BLaER1 treated with 17β-estradiol and CSF1 and Interleukin-3, amounts not matched to agents 10 nM and 100 nM (cell line): ENCODE measurements at regions not wholly inside any gene's neighbourhood (a gene's known extent, or its start where the extent isn't known, plus 50 kb on each side); places are given as distances from the start of the nearest gene placed in this dataset.

Experiments used
- H3K27ac ChIP-seq, 11 experiments: shearing (Covaris generic); formaldehyde crosslinking; 2 replicates each; pipeline ENCODE4 v1.8.1; 2022
- H3K27me3 ChIP-seq, 11 experiments: shearing (Covaris generic); formaldehyde crosslinking; 2 replicates each; pipeline ENCODE4 v1.8.1; 2022
- H3K36me3 ChIP-seq, 11 experiments: shearing (Covaris generic); formaldehyde crosslinking; 2 replicates each; pipeline ENCODE4 v1.8.1; 2022
- H3K4me1 ChIP-seq, 10 experiments: shearing (Covaris generic); formaldehyde crosslinking; 2 replicates each; pipeline ENCODE4 v1.8.1; 2022
- H3K4me2 ChIP-seq, 11 experiments: shearing (Covaris generic); formaldehyde crosslinking; 2 replicates each; pipeline ENCODE4 v1.8.1; 2022
- H3K4me3 ChIP-seq, 10 experiments: shearing (Covaris generic); formaldehyde crosslinking; 2 replicates each; pipeline ENCODE4 v1.8.1; 2022
- H3K9ac ChIP-seq, 11 experiments: shearing (Covaris generic); formaldehyde crosslinking; 2 replicates each; pipeline ENCODE4 v1.8.1; 2022
- H3K9me3 ChIP-seq, 11 experiments: shearing (Covaris generic); formaldehyde crosslinking; replicated peaks in 1 of 11; 2 replicates each; pipeline ENCODE4 v1.8.1; 2022
- H4K20me1 ChIP-seq, 11 experiments: shearing (Covaris generic); formaldehyde crosslinking; 2 replicates each; pipeline ENCODE4 v1.8.1; 2022
- Cebpa-rat ChIP-seq, 11 experiments: shearing (Covaris generic); IDR thresholded peaks; 2 replicates each; pipeline ENCODE4 v1.8.1; 2022

- Histone ChIP-seq H3K4me1 (no peaks in the 10 kb centered on the region), H3K27me3 (no peaks in the 10 kb centered on the region)
Measured at GRCh38 chr7:33824911-33825459, 80.4 kb upstream of the BMPER start.

GRCh38 chr7:33825644-33826043 lies 79.7 kb upstream of the BMPER start:
- Histone ChIP-seq H3K4me3 (no peak overlapping the region), H3K27ac (no peak overlapping the region), H3K9me3 (peaks cover 7 to 18% (median 11%) of the 10 kb centered on the region in 11 experiments; a peak in 19 of 22 replicates), H3K27me3 (no peaks in the 10 kb centered on the region), H3K9ac (no peak overlapping the region), H4K20me1 (no peaks in the 10 kb centered on the region), H3K36me3 (no peaks in the 10 kb centered on the region), H3K4me1 (no peaks in the 10 kb centered on the region), H3K4me2 (no peak overlapping the region)
- TF ChIP-seq Cebpa-rat (IDR thresholded peaks at IDR 0.05) = no peak

More at GRCh38 chr7:33824911-33825459, 80.4 kb upstream of the BMPER start:
- no peak overlapping the region for H3K4me2 ChIP-seq
- H3K27ac ChIP-seq = no peak overlapping the region
- H3K36me3 ChIP-seq = no peaks in the 10 kb centered on the region
- no peaks in the 10 kb centered on the region for H4K20me1 ChIP-seq
- H3K9ac ChIP-seq = no peak overlapping the region
- TF ChIP-seq Cebpa-rat (IDR thresholded peaks at IDR 0.05) = no peak
- no peak overlapping the region for H3K4me3 ChIP-seq
- peaks cover 10 to 22% (median 16%) of the 10 kb centered on the region in 11 experiments; a peak in 20 of 22 replicates for H3K9me3 ChIP-seq

DNA sequence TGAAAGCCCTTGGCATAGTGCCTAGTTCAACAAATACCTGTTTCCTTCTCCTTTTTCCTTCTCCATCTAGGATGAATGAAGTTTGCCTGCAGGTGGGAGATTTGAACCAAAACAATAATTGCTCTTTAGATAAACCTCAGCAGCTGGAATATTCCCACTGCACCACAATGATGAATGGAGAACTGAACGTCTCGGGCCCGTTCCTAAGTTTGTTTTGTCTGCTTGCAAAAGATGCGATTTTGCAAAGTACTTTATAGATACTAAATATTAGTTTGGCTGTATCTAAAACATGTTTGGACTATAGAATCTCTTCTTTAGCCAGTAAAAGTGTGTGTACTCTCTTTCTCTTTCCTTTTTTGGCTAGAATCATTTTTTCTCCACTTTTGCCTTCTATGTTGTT lies 75.8 kb upstream of the BMPER start:
- Histone ChIP-seq H4K20me1 (no peaks in the 10 kb centered on the region), H3K9ac (no peak overlapping the region), H3K9me3 (peaks cover 7 to 18% (median 11%) of the 10 kb centered on the region in 11 experiments; a peak in 19 of 22 replicates), H3K4me3 (no peak overlapping the region), H3K4me1 (no peaks in the 10 kb centered on the region), H3K27me3 (no peaks in the 10 kb centered on the region), H3K27ac (no peak overlapping the region), H3K36me3 (no peaks in the 10 kb centered on the region), H3K4me2 (no peak overlapping the region)
- no peak for TF ChIP-seq Cebpa-rat (IDR thresholded peaks at IDR 0.05)

- Histone ChIP-seq H3K9me3 (peaks cover 7 to 18% (median 12%) of the 10 kb centered on the region in 11 experiments; a peak in 19 of 22 replicates), H4K20me1 (no peaks in the 10 kb centered on the region), H3K4me2 (no peak overlapping the region), H3K9ac (no peak overlapping the region), H3K4me1 (no peaks in the 10 kb centered on the region), H3K27me3 (no peaks in the 10 kb centered on the region), H3K36me3 (no peaks in the 10 kb centered on the region), H3K27ac (no peak overlapping the region), H3K4me3 (no peak overlapping the region)
- peak in 10 of 11 experiments; percentile 61 to 89 (median 68); a peak in 13 of 22 replicates for TF ChIP-seq Cebpa-rat (IDR thresholded peaks at IDR 0.05)
Measured at GRCh38 chr7:33831389-33832141, 73.8 kb upstream of the BMPER start.

GRCh38 chr7:33832271-33832721 lies 73.0 kb upstream of the BMPER start:
- H3K9me3 ChIP-seq = peaks cover 12 to 26% (median 20%) of the 10 kb centered on the region in 11 experiments; a peak in 20 of 22 replicates

DNA sequence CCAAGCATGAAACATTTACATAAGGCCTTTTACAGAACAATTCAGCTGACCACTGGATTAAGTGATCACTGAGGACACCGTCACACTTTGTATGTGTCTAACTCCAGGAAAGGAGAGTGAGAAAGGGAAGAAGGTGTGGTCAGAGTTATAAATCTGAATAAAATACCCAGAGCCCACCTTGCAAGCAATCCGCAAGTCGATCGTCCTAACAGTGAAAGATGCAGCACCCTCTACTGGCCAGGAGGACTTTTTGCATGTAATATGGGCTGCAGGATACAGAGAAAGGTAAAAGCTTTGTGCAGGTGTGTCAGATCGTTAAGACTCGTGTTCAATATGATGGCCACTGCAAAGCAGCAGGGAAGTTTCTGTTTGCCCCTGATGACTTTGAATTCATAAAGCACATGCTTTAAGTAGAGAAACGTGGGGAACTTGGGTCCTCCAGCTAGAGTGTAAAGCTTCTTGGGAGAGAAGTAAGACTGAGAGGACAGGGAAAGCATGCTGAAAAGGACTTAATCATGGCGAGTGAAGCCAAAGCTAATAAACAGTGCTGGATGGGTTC lies 68.5 kb upstream of the BMPER start:
- H3K9ac ChIP-seq = no peak overlapping the region
- H3K4me2 ChIP-seq = no peak overlapping the region
- no peaks in the 10 kb centered on the region for H3K27me3 ChIP-seq
- no peaks in the 10 kb centered on the region for H4K20me1 ChIP-seq
- H3K4me3 ChIP-seq = no peak overlapping the region
- H3K9me3 ChIP-seq = peaks cover 4 to 12% (median 10%) of the 10 kb centered on the region in 11 experiments; a peak in 19 of 22 replicates
- H3K4me1 ChIP-seq = peaks cover 0 to 15% (median 0%) of the 10 kb centered on the region in 10 experiments; a peak in 4 of 20 replicates
- TF ChIP-seq Cebpa-rat (IDR thresholded peaks at IDR 0.05) = no peak
- H3K27ac ChIP-seq = no peak overlapping the region
- H3K36me3 ChIP-seq = no peaks in the 10 kb centered on the region

More at GRCh38 chr7:33832271-33832721, 73.0 kb upstream of the BMPER start:
- Histone ChIP-seq H3K4me1 (no peaks in the 10 kb centered on the region), H3K36me3 (no peaks in the 10 kb centered on the region), H3K27me3 (no peaks in the 10 kb centered on the region), H3K9ac (no peak overlapping the region), H3K27ac (no peak overlapping the region), H3K4me2 (no peak overlapping the region), H4K20me1 (no peaks in the 10 kb centered on the region), H3K4me3 (no peak overlapping the region)
- TF ChIP-seq Cebpa-rat (IDR thresholded peaks at IDR 0.05) = no peak

DNA sequence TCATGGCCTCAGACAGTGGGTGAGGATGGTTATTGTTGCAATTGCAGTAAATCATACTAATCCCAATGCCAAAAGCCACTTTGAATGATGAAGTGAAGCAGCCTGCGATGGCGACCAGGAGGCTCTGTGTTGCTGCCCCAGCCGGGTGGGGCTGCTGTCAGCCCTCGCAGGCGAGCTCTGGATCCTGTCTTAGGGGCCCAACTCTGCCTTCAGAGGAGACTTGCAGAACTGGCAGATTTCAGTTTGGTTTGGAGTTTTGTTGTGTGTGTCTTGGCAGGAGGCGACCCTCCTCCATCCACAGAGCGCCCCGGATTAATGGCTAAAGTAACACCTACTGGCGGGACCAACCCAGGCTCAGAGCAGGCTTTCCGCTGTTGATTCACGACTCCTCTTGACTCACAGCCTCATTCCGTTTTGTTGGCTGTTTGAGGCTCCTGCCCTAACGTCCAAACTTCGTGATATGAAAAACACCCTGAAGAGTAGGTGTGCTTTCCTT lies 67.9 kb upstream of the BMPER start:
- Histone ChIP-seq H3K4me3 (no peak overlapping the region), H3K9me3 (peaks cover 4 to 12% (median 10%) of the 10 kb centered on the region in 11 experiments; a peak in 19 of 22 replicates), H3K4me1 (peaks cover 0 to 15% (median 0%) of the 10 kb centered on the region in 10 experiments; a peak in 4 of 20 replicates), H3K4me2 (no peak overlapping the region), H3K27me3 (no peaks in the 10 kb centered on the region), H3K36me3 (no peaks in the 10 kb centered on the region), H4K20me1 (no peaks in the 10 kb centered on the region), H3K27ac (no peak overlapping the region), H3K9ac (no peak overlapping the region)
- TF ChIP-seq Cebpa-rat (IDR thresholded peaks at IDR 0.05) = no peak

- Histone ChIP-seq H3K27ac (no peak overlapping the region), H4K20me1 (no peaks in the 10 kb centered on the region), H3K9me3 (peaks cover 4 to 12% (median 10%) of the 10 kb centered on the region in 11 experiments; a peak in 19 of 22 replicates), H3K4me1 (peaks cover 0 to 15% (median 0%) of the 10 kb centered on the region in 10 experiments; a peak in 4 of 20 replicates), H3K27me3 (no peaks in the 10 kb centered on the region), H3K4me2 (peak overlapping the region in 2 of 11 experiments; percentile 31 to 43; a peak in 4 of 22 replicates), H3K36me3 (no peaks in the 10 kb centered on the region), H3K4me3 (no peak overlapping the region), H3K9ac (no peak overlapping the region)
- TF ChIP-seq Cebpa-rat (IDR thresholded peaks at IDR 0.05) = no peak
Measured at GRCh38 chr7:33841031-33841430, 64.3 kb upstream of the BMPER start.

DNA sequence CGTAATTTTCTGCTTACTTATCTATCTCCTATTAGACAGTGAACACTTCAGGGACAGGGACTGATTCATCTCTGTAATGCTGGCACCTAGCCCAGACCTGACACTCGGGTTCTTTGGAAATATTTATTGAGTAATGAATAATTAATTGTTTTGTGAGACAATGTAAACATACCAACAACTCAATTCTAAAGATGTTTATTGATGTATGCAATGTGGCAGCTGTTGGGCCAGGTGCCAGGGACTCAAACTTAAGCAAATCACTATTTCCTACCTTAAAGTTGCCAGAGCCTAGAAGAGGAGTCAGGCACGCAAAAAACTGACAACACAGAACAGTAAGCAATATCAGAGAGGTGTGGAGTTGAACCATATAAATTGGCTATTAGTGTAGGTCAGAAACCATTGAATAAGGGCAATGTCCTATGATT lies 63.6 kb upstream of the BMPER start:
- H3K27me3 ChIP-seq = no peaks in the 10 kb centered on the region
- H3K36me3 ChIP-seq = no peaks in the 10 kb centered on the region
- H3K9me3 ChIP-seq = peaks cover 4 to 10% (median 9%) of the 10 kb centered on the region in 11 experiments; a peak in 19 of 22 replicates
- H3K4me1 ChIP-seq = peaks cover 0 to 15% (median 0%) of the 10 kb centered on the region in 10 experiments; a peak in 4 of 20 replicates
- H4K20me1 ChIP-seq = no peaks in the 10 kb centered on the region
- no peak overlapping the region for H3K4me3 ChIP-seq
- no peak overlapping the region for H3K9ac ChIP-seq
- H3K4me2 ChIP-seq = peak overlapping the region in 1 of 11 experiments; percentile 31; a peak in 1 of 22 replicates
- no peak overlapping the region for H3K27ac ChIP-seq
- TF ChIP-seq Cebpa-rat (IDR thresholded peaks at IDR 0.05) = no peak
